Vagina (tissue), 2 donors: ENCODE measurements at regions not wholly inside any gene's neighbourhood (a gene's known extent, or its start where the extent isn't known, plus 50 kb on each side); places are given as distances from the start of the nearest gene placed in this dataset.

ENCODE experiments used
- CTCF ChIP-seq, 3 experiments: fragments of 450-650 bp in 2 of 3; fragments of 200-600 bp in 1 of 3; sonication (generic) in 1 of 3; IDR thresholded peaks; one replicate each; pipeline ENCODE4 v1.5.1; 2017 to 2019; ENCODE audit warnings: antibody characterized with exemption in 3 of 3, mild to moderate bottlenecking in 2 of 3, moderate library complexity in 2 of 3
- POLR2A ChIP-seq, 2 donors: fragments of 450-650 bp; IDR thresholded peaks; one replicate each; pipeline ENCODE4 v1.6.1; 2017; ENCODE audit warnings: antibody characterized with exemption in 2 of 2, mild to moderate bottlenecking in 2 of 2, moderate library complexity in 2 of 2
- POLR2AphosphoS5 ChIP-seq, 2 donors: sonication (generic); formaldehyde crosslinking; IDR thresholded peaks; one replicate each; pipeline ENCODE4 v1.9.0; 2017; ENCODE audit warnings: antibody characterized with exemption in 2 of 2, mild to moderate bottlenecking in 2 of 2, low read depth in 1 of 2; ENCODE audit not compliant: insufficient read depth in 1 of 2

DNA sequence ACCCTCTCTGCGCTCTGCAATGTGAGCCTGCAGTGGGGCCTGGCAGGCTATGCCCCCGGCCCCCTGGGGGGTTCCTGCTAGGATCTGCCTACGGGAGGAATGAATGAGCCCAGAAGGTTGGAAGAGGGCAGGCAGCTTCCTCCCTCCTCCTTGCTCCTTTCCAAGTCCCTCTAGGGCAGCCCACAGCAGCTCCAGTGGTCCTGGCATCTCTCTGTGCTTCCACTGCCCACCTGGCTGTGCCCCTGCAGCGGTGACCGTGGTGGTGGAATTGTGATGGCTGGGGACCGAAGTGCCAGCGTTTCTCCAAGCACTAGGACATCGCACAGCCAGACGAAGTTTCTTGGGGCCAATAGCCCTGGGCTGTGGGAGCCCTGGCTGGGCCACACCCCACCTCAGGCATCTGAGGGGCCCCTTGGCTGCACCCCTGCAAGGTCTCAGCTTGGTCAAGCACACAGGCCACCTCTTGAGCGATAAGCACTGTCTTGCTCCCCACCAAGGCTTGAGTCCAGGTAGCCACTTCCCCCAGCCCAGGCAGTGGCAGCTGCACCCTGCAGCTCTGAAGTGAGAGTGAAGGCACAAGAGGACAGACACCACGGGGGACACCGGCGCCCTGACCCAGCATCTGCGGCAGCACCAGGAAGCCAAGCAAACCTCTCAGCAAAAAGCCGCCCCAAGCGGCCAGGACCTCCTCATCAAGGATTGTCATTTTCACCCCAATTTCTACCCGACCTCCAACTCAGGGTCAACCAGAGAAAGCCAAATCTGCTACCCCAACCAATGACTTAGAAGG is 346.3 kb downstream of the CTTN start:
- TF ChIP-seq CTCF (IDR thresholded peaks at IDR 0.05), result no peak
- TF ChIP-seq POLR2AphosphoS5 (IDR thresholded peaks at IDR 0.05; ENCODE audit: insufficient read depth in 1 of 2, low read depth in 1 of 2), result no peak
- TF ChIP-seq POLR2A (IDR thresholded peaks at IDR 0.05), result no peak
